ENCODE measurements at regions not wholly inside any gene's neighbourhood (a gene's known extent, or its start where the extent isn't known, plus 50 kb on each side); places are given as distances from the start of the nearest gene placed in this dataset.

DNA sequence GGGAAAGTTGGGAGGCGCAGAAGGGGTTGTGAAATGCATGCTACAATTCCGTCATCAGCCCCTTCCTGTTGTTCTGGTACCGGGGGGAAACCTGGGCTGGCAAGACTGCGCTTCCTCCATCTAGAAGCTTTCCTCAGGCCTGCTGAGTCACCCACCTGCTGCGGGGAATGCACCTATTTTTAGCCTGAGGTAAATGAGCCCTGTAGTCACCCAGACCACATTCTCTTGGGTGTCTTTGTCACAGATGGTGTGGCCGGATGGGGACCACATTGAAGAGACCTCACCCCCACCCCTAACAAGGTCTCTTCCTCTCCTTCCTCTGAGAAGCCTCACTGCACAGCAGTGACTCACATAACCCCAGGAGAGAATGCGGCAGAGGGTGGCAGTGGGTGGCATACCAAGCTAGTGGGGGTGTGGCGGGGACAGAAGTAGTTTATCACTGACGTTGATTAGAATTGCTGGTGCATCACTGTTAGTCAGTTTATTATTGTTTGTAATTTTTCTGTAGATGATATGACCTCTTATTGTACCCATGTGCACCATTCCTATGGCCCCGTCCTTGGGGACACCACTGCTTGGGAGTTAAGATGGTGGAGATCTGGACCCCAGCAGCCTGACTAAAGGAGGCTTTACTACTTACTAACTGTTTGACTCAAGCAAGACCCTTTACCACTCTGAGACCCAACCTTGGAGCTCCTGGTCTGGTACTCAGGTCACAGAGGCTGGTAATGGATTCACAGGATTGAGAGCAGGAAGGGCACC is 83.0 kb upstream of the DUSP5 start:
- no peak for DNase-seq (ENCODE audit: low spot score)

DNA sequence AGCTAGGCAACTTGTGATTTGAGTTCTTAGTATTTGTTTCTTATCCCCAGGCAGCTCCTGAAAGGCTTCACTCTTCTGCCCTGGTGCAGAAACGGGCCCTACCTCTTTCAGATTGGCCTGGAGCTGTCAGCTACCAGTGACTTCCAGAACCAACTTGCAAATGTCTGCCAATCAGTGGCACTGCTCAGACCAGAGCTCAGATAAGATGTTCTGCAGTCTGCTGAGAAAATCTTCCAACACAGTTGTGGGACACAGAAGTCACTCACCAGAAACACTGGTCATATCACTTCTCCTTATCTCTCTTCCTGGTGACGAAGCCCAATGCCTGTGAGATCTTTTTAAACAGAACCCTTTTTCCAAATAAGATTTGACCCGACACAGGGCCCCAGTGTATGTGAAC is 81.9 kb upstream of the DUSP5 start:
- no peak for DNase-seq (ENCODE audit: low spot score)

DNA sequence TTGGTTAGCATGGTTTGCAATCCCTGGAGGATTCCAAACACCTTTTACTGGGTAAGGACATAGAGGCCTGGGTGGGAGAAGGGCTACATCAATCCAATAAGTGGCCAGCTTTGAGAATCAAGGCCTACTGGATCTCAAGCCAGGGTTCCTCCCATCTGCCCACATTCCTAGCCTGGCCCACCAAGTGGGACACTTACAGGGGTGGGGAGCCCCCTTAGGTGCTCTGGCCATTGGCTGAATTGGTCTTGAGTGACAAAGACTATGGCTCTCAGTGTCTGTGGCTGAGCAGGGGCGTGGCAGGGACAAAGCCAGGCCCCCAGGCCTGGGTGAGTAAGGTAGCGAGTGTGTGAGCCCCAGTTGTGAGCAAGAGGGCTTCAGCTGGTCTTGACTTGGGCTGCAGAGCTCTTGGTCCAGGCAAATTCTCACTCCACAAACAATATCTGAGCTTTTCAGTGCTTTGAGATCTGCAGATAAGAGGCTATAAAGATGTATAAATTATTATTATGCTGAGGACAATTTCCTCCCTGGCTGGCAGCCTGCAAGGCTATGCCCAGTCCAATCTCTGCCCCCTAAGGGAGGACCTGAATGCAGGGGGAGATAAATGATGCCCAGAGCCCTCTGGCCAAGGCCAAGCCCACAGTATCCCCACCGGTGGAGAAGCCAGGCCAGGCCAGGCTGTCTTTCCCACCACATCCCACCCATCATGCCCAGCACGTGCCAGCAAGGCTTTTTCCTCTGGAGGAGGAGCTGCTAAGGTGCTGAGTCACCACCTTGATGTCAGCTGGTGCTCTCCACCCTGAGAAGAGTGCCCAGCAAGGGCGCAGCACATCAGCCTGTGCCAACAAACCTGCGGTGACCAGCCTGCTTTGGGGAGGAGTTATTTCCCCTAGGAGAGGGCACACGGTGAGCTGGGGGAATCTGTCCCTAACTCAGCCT is 80.7 kb upstream of the DUSP5 start:
- no peak for DNase-seq (ENCODE audit: low spot score)

DNA sequence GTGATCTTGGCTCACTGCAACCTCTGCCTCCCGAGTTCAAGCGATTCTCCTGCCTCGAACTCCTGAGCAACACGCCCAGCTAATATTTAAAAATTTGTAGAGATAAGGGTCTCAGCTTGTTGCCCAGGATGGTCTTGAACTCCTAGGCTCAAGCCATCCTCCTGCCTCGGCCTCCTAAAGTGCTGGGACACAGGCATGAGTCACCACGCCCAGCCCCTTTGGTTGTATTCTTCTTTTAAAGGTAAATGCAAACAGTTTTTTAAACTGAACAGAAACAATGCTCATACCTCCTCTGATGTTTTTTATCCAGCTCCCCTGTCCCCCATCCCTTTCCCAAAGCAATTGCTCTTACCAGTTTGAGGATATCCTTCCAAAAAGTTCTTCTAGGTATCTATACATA is 79.5 kb upstream of the DUSP5 start:
- DNase-seq (ENCODE audit: low spot score) = no peak

DNA sequence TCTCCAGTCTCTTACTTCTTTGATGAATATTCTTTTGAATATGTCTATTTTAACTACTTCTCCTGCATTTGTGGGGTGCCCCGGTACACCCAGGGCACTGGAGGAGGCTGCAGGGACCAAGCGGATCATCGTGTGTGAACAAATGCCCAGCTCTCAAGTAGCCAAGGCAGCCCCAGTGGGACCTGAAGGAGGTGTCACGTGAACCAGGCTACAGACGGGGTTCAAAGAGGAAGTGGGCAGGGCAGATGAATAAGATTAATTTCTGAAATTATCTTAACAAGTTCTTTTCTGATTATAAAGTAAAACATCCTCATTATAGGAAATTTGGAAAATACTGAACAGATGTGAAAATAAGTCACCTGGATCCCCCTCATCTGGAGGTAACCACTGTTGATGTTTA is 78.4 kb upstream of the DUSP5 start:
- no peak for DNase-seq (ENCODE audit: low spot score)

DNA sequence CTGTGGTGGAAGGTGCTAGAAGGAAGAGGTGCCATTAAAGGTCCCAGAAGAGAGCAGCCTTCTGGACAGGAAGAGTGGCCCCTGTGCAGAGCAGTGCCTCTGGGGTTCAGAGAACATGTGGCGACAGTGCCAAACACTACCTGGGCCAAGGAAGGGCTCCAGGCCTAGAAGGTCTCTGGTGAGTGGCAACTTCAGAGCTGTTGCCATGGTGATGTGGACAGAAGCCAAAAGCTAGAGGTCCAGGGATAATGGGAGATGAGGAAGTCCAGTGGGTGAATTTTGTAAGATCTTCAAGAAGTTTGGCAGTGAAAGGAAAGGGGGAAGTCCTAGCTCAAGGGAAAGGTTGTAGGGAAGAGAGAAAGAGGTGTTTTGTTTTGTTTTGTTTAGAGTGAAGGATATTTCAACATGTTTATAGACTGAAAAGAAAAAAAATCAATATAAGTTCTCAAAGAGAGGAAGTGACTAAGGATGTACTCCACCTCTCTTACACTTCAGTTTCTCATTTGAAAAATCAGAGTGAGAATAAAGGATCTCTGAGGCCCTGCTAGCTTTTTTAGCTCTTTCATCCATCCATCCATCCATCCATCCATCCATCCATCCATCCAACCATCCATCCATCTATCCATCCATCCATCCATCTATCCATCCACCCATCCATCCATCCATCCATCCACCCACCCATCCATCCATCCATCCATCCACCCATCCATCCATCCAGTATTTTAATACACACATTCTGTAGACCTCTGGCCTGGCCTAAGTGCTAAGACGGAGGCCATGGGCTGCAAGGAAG is 77.1 kb upstream of the DUSP5 start:
- DNase-seq (ENCODE audit: low spot score) = peak; percentile 76

DNA sequence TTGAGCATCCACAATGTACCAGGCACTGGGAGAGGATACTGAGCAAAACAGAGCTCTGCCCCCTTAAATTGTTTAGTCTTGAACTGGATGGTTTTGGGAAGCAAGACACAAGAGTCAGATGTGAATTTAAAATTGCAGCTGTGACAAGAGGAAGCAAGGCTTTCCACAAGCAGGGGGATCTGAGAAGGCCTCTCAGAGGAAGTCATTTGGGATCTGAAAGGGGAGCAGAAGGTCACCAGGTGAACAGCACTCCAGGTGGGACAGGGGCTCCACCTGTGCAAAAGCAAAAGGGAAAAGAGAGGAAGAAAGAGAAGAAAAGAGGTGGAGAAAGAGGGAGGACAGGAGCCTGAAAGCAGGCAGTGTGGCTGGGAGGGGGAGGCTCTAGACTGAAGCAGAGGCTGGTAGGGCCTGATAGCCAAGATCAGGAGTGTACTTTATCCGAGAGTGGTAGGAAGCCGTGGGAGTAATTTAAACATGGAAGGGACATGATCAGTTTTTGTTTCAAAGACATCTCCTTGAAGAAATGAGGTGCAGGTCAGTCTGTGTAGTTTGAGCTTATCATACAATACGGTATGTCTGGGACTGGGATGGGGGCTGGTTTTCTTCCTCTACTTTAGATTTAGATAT is 76.1 kb upstream of the DUSP5 start:
- no peak for DNase-seq (ENCODE audit: low spot score)

DNA sequence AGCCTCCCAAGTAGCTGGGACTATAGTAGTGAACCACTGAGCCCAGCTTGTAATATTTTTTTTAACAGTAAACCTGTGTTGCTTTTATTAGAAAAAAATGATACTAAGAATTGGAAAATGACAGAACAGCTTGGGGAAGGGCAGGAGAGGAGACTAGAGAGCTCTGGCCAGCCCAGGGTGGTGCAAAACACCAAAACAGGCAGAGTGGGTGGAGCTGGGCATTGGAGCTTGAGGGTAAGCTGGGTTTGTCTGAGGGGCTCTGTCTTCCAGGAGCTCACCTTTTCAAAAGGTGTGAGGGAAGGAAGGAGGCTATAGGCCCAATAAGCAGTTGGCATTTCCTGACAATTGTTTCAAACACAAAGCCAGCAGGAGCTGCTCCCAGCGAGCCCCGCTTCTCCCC is 75.2 kb upstream of the DUSP5 start:
- no peak for DNase-seq (ENCODE audit: low spot score)

DNA sequence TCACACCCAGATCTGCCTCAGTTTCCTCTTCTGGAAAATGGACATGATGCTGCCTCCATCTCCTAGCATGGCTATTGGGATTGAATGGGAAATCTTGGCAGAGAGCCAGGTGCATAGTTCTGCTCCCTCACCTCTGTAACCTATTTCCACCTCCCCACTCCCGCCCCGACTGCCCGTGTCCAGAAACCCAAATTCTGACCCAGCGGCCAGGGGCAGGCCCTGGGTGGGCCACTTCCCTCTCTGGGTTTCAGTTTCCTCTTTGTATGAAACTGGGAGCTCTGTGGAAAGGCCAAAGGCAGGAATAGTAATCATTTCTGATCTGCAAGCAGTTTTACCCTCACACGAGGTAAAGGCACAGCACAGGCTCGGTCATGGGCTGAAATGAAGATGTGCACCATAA is 74.1 kb upstream of the DUSP5 start:
- no peak for DNase-seq (ENCODE audit: low spot score)

DNA sequence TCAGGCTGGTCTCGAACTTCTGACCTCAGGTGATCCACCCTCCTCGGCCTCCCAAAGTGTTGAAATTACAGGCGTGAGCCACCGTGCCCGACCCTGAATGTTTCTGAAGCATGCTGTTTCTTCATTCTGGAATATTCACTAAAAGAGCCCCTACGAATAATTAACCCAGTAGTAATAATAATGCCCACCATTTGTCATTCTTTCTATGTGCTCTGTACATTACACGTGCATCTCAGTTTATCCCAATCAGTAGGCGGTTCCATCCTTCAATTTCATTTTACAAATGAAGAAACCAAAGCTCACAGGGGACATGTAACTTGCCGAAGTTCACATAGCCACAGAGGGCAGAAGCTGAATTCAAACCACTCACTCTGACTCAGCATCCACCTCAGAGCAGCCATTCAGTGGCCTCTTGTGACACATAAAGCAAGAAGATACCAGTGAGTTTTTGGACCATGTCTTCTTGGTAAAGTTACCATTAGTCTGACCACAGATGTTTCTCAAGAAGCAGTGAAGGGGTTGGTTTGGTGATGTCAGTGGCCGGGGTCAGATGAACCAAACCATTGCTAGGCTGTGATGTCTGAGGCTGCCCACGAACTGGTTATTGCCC is 71.9 kb upstream of the DUSP5 start:
- DNase-seq (ENCODE audit: low spot score) = no peak

DNA sequence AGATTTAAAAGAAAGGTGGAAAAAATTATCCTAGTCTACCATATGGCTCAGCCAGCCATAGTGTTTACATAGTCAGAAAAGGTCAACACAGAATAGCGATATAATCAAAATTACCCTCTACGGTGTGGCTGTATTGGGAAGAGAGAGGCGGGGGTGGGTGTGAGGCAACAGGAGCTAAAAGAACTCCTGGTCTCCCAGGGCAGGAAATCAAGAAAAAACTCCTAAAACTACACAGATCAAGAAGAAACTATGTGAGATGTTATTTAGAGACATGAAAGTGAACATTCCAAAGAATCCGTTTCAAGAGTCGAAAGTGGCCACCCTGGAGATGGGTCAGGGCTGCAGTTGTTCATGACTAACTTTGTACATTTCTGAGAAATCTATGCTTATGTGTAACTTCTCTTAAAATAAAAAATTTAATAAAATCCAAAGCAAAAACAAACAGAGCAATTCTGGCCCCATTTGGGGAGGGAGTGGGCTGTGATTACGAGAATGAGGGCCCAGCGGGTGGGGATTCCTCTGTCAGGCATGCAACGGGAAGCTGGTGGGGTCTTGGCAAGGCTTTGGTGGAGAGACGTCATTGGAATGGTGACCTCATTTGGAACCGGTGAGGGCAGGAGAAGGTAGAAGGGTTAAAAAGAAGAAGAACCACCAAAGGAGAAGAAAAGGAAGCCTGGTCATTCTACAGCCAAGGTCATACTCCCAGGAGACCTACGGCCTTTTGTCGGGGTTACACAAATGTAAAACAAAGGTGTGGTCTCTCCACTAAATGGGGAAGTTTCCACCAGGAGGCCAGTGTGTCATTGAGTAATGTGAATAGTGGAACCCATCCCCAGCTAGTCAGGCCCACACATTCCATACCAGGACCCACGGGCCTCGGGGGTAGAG is 71.2 kb upstream of the DUSP5 start:
- DNase-seq (ENCODE audit: low spot score) = no peak

DNA sequence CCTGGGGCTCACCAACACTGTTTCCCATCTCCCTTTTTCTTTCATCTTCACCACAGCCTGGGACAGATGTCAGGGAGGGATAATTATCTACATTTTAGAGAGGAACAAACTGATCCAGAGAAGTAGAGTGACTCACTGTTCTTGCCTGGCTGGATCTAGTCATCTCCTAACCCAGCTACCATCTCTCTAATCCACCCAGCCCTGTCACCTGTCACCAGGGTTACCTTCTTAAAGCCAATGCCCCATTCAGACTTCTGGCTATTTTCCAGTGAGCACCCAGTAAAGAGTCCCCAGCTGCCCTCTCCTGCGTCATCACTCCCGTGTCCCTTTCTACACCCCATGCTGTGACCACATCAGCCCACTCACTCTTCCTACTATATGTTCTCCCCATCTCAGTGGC is 68.4 kb upstream of the DUSP5 start:
- no peak for DNase-seq (ENCODE audit: low spot score)

DNA sequence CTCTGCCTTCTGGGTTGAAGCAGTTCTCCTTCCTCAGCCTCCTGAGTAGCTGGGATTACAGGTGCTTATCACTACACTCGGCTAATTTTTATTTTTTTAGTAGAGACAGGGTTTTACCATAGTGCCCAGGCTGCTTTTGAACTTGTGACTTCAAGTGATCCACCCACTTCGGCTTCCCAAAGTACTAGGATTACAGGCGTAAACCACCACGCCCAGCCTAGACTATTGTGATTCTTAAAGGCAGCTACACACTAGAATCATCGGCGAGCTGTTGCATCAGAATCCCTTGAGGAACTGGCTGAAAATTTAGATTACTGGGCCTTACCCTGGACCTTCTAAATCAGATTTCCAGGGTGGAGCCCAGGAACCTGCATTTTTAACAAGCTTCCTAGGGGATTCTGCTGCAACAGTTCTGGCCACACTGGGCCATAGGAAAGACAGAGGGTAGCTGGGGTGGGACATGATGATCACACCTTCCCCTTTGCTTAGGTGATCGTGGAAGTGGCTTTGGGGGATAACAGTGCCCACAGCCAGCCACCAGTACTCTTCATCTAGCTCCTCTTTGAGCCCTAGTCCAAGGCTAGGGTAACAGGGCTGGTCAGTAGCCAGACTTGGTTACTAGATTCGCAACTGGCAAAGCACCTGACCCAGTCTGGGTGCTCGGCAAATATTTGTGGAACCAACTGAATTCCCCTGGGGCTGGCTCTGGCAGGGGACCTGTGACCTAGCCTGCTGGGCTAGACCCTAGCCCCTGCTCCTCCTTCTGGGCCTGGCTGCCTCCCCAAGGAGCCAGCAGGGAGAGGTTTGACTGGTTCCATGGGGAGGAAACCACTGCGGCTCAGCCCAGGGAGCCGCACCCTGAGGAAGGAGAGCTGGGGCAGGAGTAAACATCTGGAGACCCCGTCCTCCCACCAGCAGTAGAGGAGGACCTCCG is 67.1 kb upstream of the DUSP5 start:
- DNase-seq (ENCODE audit: low spot score) = no peak

DNA sequence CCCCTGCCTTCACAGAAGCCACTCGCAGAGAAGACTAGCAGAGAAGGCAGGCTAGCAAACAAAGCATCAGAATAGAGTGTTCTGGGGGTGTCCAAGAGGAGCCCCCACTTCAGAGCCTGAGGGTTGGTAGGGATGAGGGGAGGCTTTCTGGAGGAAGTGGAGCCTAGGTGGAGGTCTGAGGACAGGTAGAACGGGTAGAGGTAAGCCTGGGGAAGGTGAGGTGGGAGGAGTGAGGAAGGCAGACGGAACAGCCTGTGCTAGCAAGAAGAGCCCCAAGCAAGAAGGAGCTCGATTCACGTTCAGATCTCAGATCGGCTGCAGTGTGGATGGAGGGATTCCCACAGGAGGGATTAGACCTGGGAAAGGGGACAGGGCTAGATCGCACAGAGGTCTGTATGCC is 66.0 kb upstream of the DUSP5 start:
- DNase-seq (ENCODE audit: low spot score) = peak; percentile 45

DNA sequence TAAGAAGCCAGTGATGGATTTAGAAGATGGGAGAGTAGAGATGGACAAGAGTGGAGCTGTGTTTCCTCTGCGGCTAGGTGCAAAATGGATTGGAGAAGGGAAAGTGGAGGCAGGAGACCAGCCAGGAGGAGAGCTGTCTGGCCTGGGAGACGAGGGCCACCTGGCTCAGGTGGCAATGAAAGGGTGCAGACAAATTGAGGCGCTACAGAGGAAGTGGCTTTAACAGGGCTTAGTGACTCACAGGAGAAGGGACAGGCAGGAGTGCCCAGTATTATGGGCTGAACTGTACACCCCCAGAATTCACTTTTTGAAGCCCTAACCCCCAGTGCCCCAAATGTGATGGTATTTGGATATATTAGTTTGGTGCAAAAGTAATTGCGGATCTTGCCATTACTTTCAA is 65.6 kb upstream of the DUSP5 start:
- DNase-seq (ENCODE audit: low spot score) = no peak

DNA sequence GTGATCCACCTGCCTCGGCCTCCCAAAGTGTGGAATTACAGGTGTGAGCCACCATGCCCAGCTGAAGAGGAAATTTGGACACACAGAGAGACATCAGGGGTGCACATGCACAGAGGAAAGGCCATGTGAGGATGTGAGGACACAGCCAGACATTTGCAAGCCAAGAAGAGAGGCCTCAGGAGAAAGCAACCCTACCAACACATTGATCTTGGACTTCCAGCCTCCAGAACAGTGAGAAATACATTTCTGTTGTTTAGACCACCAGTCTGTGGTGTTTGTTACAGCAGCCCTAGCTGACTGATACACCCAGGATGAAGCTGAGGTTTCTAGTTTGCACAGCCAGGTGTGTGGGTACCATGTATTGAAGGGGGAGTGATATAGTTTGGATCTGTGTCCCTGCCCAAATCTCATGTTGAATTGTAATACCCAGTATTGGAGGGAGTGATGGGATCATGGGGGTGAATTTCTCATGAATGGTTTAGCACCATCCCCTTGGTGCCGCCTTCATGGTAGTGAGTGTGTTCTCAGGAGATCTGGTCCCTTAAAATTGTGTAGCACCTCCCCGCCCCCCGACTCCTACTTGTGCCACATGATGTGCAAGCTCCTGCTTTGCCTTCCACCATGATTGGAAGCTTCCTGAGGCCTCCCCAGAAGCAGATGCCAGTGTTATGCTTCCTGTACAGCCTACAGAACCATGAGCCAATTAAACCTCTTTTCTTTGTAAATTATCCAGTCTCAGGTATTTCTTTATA is 64.7 kb upstream of the DUSP5 start:
- no peak for DNase-seq (ENCODE audit: low spot score)

DNA sequence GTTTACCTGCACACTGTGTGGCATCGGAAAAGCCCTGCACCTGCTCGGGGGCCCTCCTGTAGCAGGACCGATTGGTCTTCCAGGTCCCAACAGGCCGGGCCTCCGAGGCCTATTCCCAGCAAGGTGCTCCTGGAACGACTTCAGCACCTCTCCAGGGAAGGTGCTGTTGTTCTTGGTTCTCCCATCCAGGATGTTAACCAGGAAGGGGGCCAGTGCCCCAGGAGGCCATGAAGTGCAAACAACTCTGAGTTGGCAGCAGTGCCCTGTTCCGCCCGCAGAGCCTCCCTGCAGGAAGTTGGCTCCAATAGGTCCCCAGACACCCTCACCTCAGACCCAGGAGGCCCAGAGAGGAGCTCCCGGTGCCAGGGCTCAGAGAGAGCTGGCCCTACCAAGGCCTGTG is 64.0 kb upstream of the DUSP5 start:
- no peak for DNase-seq (ENCODE audit: low spot score)

DNA sequence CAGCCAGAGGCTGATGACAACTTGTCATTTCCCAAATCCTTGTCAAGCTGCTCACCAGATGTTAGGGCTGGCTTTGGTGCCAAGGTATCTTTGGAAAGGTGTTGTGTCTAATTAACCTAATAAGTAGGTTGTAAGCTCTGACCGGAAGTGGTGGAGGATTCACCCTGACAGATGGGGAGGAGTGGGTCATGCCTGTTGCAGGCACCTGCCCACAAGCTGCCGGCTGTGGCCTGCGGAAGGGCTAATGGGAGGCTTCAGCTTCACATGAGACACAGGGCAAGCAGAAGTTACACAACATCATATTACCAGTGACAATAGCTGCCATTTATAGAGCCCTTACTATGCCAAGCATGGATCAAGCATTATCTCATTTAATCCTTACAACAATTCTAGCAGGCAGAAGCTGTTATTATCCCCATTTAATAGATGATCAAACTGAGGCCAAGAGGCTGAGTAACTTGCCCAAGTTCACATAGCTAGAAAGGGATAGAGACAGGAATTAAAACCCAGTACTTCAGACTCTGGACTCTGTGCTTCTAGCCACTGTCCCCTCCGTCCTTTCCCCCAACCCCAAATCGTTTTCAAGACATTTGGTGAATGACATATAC is 63.1 kb upstream of the DUSP5 start:
- DNase-seq (ENCODE audit: low spot score) = no peak
